GM18858 (cell line): ENCODE measurements at regions not wholly inside any gene's neighbourhood (a gene's known extent, or its start where the extent isn't known, plus 50 kb on each side); places are given as distances from the start of the nearest gene placed in this dataset.

Experiments used
- ATAC-seq: cut with Tn5 transposase; IDR thresholded peaks from one replicate; pipeline ENCODE4 v1.9.1; 2021; ENCODE audit not compliant: unreplicated experiment

GRCh38 chr2:217538719-217539118 lies 464.1 kb downstream of the TNS1 start:
- no peak for ATAC-seq

DNA sequence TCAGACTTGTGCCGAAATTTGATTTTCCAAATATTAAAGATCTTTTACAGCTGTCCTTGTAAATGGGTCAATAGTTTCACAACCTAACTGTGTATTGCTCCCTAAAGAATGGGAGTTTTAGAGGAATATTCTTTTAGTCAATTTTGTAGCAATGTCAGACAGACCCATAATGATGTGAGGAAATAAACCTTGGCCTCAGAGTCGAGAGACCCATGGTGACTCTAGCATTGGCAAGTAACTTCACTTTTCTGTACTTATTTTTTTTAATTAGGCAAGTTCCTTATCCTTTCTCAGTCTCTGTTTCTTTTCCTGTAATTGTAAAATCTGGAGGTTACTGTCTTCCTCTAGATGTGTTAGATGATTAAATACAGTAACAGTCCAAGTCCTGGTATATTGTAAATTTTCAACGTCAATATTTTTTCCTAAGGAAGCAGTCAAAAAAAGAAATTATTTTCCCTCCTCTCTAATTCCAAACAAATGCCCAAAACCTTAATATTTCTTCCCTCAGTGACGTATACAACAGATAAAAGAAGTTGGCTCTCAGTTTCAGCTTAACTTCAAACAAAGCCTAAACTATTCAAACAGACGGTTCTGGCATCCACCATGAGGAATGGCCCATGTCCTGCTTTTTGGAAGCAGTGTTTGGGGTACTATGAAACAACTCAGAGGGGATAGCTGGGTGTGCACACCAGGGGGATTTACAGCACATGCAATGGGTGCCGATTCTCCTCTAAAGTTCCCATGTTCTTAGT lies 466.7 kb downstream of the TNS1 start:
- no peak for ATAC-seq

- ATAC-seq = no peak
These were observed 472.3 kb downstream of the TNS1 start for GRCh38 chr2:217530392-217531090.

DNA sequence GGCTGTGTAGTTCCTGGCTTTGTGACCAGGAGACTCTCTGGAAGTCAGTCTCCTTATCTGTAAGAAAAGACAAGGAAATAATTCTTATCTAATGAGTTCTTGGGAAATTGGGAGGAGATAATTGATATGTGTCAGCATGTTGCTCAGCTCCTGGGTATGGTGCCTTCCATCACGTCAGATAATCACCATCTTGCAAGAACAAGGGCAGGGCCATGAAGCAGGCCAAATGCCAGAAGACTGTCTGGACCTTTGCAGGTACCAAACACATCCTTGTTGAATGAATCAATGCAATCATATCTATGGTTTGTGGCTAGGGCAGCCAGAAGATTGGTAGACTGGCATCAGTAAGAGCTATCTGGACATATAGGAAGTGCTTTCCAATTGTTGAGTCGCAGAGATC lies 473.5 kb downstream of the TNS1 start:
- ATAC-seq = no peak

DNA sequence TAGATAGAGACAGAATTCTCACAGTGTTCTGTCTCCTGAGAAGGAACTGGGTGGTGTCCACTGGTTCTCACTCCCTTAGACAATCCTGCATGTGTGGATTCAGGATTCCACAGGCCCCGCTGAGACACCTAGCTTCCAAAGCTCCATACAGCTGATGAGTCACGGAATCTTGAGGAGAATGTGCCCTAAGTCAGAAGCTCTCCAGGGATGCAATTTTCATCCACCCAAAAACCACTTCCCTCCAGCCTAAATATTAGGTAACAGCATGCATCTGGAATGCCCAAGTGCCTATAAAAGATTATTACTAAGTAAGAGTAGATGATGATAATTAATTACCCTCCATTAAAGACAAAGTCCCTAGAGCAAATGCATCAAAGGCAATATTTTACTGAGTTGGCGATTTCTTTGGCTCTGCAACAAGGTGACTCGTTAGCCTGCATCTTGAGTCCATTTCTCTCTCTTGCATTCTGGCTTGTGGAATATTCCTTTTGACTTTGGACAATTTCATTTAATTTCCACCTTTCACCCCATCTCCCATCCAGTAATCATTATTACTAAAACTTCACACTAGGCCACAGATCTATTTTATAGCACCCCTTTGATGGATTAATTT lies 475.1 kb downstream of the TNS1 start:
- no peak for ATAC-seq

DNA sequence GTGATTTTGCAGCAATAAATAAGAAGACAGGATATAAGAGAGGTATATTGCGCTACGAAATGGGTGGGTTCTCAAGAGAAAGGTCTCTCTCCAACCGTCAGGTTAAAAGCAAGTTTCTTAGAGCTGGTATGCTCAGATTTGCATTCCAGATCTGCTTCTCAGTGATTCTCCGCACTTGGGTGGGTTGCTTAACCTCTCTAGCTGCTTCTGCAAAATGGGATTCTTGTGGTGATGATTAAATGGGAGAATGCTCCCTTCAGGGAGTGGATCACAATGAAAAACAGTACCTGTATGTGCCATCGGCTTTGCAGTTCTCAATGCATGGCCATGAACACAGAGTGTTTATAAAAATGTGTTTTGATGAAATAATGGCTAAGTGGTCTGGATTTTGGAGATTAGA lies 477.7 kb downstream of the TNS1 start:
- ATAC-seq = no peak

DNA sequence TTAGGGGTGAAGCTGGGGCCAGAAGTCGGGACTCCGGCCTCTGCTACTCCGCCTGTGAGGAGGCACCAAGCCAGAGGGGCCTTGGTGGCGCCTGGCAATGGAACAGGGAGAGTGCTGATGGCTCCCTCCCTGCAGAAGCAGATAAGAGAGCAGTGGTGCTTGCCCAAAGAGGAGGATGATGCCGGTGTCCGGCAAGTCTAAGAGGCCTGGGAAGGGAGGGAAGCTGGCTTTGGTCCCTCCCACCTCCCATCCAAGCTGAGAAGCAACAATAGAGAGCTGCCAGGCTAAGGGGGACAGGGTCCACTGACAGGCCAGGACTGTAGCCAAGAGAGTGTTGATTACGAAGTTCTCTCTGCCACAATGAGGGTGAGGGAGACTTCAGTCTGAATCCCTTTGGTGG lies 479.5 kb downstream of the TNS1 start:
- ATAC-seq = no peak

GRCh38 chr2:217521820-217522219 lies 481.0 kb downstream of the TNS1 start:
- no peak for ATAC-seq

GRCh38 chr2:217520356-217521010 lies 482.3 kb downstream of the TNS1 start:
- no peak for ATAC-seq

- no peak for ATAC-seq
These were observed 485.4 kb downstream of the TNS1 start for GRCh38 chr2:217517402-217517801.

DNA sequence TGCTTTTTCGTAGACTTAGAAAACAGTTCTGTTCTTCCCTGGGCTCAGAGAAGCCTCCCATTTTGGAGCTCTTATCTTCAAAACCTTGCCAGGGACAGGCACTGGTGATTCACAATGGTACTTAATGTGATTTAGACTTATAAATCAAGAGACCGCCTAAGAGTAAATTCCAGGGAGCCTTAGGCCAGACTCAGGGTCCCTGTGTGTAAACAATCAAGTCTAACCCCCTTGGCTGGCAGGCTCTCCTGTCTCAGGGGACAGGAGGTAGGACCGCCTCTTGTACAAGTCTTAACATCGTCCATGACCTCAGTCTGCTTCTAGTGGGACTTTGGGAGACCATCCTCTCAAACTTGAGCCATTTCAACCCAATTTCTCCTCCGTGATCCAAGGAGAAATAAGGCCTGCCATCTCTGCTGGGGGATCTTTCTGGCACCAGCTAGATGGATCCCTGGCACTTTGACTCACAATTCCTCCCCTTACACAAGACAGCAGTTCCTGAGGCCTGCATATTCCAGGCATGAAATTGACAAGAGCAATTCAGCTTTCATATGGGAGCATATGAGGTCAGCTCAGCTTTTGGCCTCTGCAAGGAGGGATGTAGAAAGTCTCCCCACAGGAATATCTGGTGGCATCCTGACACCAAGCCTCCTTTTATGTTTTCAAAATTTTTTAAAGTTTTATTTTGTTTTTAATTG lies 487.0 kb downstream of the TNS1 start:
- no peak for ATAC-seq

GRCh38 chr2:217513258-217513657 lies 489.5 kb downstream of the TNS1 start:
- no peak for ATAC-seq

GRCh38 chr2:217512728-217513127 lies 490.1 kb downstream of the TNS1 start:
- ATAC-seq = no peak

DNA sequence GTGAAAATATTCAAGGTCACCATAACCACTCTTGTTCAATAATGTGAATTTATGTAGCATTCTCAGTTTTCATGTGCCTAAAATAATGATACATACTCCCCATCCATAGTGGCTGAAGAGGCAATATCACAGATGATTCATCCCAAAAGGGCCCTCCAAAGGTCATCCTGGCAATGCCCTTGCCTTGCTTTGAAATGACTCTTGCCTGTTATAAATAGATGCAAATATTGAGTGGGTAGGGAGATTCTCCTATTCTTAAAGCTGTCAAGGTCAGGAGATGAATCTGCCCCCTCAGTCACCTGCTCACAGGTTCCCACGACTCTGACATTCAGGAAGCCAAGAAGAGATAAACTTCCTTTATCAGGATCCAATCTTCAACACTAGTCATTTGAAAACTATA lies 490.5 kb downstream of the TNS1 start:
- no peak for ATAC-seq

DNA sequence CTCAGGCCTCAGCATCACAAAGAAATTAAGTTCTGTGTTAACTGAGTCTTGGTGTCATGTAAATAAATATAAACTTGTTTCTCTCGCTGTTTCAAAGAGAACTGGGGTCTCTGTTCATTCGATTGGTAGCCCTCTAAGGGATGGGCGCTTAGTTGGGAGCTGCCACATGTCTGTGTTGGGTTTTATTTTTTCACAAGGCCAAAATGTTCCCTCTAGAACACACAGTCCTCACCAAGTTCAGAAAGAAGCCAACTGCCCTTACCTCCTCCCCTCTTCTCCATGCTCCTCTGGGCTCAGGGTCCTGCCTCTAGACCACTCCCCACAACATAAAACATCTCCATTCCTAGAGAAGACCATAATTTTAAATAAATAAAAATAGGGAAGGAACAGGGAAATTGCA lies 490.9 kb downstream of the TNS1 start:
- no peak for ATAC-seq

GRCh38 chr2:217510771-217511291 lies 492.0 kb downstream of the TNS1 start:
- ATAC-seq = peak; percentile 51

- no peak for ATAC-seq
These were observed 497.5 kb downstream of the TNS1 start for GRCh38 chr2:217505303-217505702.

DNA sequence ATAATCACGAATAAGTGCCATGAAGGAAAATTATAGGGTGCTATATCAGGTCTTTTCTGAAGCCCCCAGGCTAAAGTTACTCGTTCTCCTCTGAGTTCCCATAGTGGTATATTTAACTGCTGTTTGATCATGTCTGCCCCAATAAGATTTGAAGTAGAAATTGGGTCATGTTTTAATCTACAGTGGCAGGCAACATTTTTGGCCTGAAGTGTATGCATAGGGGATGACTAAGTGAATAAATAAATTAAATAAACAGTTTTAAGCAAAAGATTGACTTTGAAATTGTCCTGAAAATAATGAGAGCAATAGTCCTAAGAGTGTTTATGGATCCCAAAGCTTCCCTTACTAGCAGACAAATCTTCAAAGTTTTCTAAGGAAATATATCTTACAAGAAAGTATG lies 500.9 kb downstream of the TNS1 start:
- no peak for ATAC-seq

DNA sequence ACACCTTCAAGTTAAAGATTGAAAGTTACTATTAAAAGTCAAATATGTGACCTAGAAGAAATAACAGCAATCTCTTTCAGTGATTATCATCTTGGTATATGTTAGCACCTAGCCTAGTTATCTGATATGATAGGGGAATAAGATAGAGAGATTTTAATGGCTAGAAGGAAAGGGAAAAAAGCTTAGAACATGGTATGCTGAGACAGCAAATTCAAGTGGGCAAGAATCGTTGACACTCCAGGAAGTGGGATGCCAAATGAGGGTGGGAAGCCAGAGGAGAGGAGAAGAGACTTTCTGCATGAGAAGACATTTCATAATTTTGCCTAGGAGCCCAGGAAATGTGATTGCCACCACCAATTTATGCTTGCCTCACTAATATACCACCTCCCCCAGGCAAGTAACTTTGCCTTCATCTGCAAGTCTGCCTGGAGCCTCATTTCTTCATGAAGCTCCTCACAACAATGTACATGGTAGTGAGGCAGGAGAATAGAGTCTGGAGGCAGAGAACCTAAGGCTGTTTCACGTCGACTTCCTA lies 504.9 kb downstream of the TNS1 start:
- no peak for ATAC-seq

DNA sequence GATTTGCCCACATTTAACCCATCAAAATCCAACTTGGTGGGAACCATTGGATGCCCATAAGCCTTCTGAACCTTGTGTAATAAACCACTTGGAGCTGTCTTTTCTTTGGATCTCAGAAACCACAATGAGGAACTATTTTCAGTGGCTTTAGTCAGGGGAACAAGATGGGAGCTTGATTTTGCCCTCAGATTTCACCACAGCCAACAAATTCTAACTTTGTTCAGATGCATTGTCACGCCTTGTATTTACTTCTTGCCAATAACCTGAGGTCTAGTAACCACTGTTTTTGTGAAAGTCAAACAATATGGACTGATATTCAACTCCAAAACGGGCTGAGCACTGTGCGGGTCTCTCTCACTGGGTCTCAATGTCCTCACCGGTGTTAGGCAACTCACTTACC lies 508.2 kb downstream of the TNS1 start:
- ATAC-seq = no peak

DNA sequence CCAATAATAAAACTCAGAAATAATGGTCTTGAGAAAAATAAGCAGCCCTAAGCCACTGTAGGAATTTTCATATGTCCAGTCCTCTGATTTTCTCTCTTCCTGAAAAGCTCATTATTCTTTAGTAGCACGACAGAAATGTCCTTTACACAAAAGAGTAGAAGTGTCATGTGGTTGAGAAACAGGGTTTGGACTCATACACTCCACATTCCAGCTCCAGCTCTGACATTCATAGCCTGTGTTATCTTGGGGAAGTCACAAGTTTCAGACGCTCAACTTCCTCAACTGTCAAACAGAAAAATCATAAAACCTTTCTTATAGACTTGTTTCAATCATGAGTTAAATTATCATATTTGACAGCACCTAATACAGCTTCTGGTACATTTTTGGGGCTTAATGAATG lies 511.5 kb downstream of the TNS1 start:
- no peak for ATAC-seq
